Liver (tissue), 8 donors: ENCODE measurements at regions not wholly inside any gene's neighbourhood (a gene's known extent, or its start where the extent isn't known, plus 50 kb on each side); places are given as distances from the start of the nearest gene placed in this dataset.

Experiments used
- DNase-seq: peaks from one replicate; pipeline ENCODE4 v3.0.0-alpha.2; 2017; ENCODE audit warnings: low spot score
- H3K27ac ChIP-seq, 2 donors: one replicate each; pipeline ENCODE4 v1.7.0; 2013; ENCODE audit warnings: inconsistent platforms in 2 of 2, low read length in 2 of 2, control low read depth in 1 of 2, low read depth in 1 of 2, mild to moderate bottlenecking in 1 of 2
- H3K27me3 ChIP-seq, 4 donors: one replicate each; pipeline versions ENCODE4 v1.6.1 to v1.7.0; 2013; ENCODE audit warnings: low read length in 3 of 4, inconsistent platforms in 1 of 4, mild to moderate bottlenecking in 1 of 4, moderate library complexity in 1 of 4; ENCODE audit not compliant: control insufficient read depth in 4 of 4, insufficient read depth in 4 of 4
- H3K36me3 ChIP-seq, 4 donors: one replicate each; pipeline versions ENCODE4 v1.6.1 to v1.7.0; 2013; ENCODE audit warnings: low read length in 3 of 4, mild to moderate bottlenecking in 3 of 4, low read depth in 1 of 4, moderate library complexity in 1 of 4; ENCODE audit not compliant: control insufficient read depth in 4 of 4, insufficient read depth in 3 of 4
- H3K4me1 ChIP-seq, 4 donors: one replicate each; pipeline versions ENCODE4 v1.6.1 to v1.7.0; 2013; ENCODE audit warnings: low read length in 3 of 4, mild to moderate bottlenecking in 3 of 4, moderate library complexity in 1 of 4; ENCODE audit not compliant: control insufficient read depth in 4 of 4, insufficient read depth in 4 of 4
- H3K4me3 ChIP-seq, 3 donors: one replicate each; pipeline versions ENCODE4 v1.6.1 to v1.7.0; 2013; ENCODE audit warnings: low read length in 3 of 3, control low read depth in 1 of 3, low read depth in 1 of 3, mild to moderate bottlenecking in 1 of 3
- H3K9ac ChIP-seq, 2 donors: one replicate each; pipeline ENCODE4 v1.7.0; 2013; ENCODE audit warnings: low read length in 2 of 2, mild to moderate bottlenecking in 2 of 2, moderate library complexity in 2 of 2, control low read depth in 1 of 2, low read depth in 1 of 2
- H3K9me3 ChIP-seq, 4 donors: one replicate each; pipeline versions ENCODE4 v1.6.1 to v1.7.0; 2013; ENCODE audit warnings: low read length in 3 of 4; ENCODE audit not compliant: control insufficient read depth in 4 of 4
- EGR1 ChIP-seq, 2 donors: IDR thresholded peaks; 2 replicates each; pipeline ENCODE4 v1.6.1; 2016 to 2018; ENCODE audit warnings: antibody characterized with exemption in 2 of 2, low read depth in 2 of 2
- FOXA1 ChIP-seq: IDR thresholded peaks from 2 replicates; pipeline ENCODE4 v1.6.1; 2016; ENCODE audit warnings: antibody characterized with exemption
- FOXA2 ChIP-seq: IDR thresholded peaks from 2 replicates; pipeline ENCODE4 v1.6.1; 2016; ENCODE audit warnings: antibody characterized with exemption
- GABPA ChIP-seq, 2 donors: IDR thresholded peaks in 1 of 2; conservative IDR thresholded peaks in 1 of 2; 2 replicates each; pipeline ENCODE4 v1.6.1; 2016; ENCODE audit warnings: antibody characterized with exemption in 2 of 2, mild to moderate bottlenecking in 1 of 2, moderate library complexity in 1 of 2
- HNF4A ChIP-seq, 2 donors: conservative IDR thresholded peaks; 2 replicates each; pipeline ENCODE4 v1.6.1; 2016; ENCODE audit warnings: antibody characterized with exemption in 2 of 2, mild to moderate bottlenecking in 2 of 2
- HNF4G ChIP-seq: IDR thresholded peaks from 2 replicates; pipeline ENCODE4 v1.6.1; 2016; ENCODE audit warnings: antibody characterized with exemption
- JUND ChIP-seq, 2 donors: IDR thresholded peaks; 2 replicates each; pipeline ENCODE4 v1.6.1; 2016; ENCODE audit warnings: antibody characterized with exemption in 2 of 2
- NR2F2 ChIP-seq: IDR thresholded peaks from 2 replicates; pipeline ENCODE4 v1.6.1; 2016; ENCODE audit warnings: antibody characterized with exemption
- RAD21 ChIP-seq, 2 donors: IDR thresholded peaks; 2 replicates each; pipeline ENCODE4 v1.6.1; 2016; ENCODE audit warnings: antibody characterized with exemption in 2 of 2, mild to moderate bottlenecking in 2 of 2
- RXRA ChIP-seq, 2 donors: IDR thresholded peaks; 2 replicates each; pipeline ENCODE4 v1.6.1; 2017 to 2018; ENCODE audit warnings: antibody characterized with exemption in 2 of 2, mild to moderate bottlenecking in 1 of 2
- SP1 ChIP-seq: IDR thresholded peaks from 2 replicates; pipeline ENCODE4 v1.6.1; 2018; ENCODE audit warnings: antibody characterized with exemption, mild to moderate bottlenecking
- TAF1 ChIP-seq: conservative IDR thresholded peaks from 2 replicates; pipeline ENCODE4 v1.6.1; 2016; ENCODE audit warnings: antibody characterized with exemption, mild to moderate bottlenecking
- YY1 ChIP-seq: IDR thresholded peaks from 2 replicates; pipeline ENCODE4 v1.6.1; 2016; ENCODE audit warnings: antibody characterized with exemption, mild to moderate bottlenecking
- WGBS: extraction: QIAGEN DNeasy Blood & Tissue Kit; methylation state at CpG from one replicate; pipeline ENCODE4 v1.1.7; 2013; 5-methylcytosine and 5-hydroxymethylcytosine counted together
- TF ChIP-seq, protein P1 (sequence below): IDR thresholded peaks from 2 replicates; pipeline ENCODE4 v1.6.1; 2016; ENCODE audit warnings: antibody characterized with exemption
- TF ChIP-seq, protein P2 (sequence below): IDR thresholded peaks from 2 replicates; pipeline ENCODE4 v1.6.1; 2016; ENCODE audit warnings: antibody characterized with exemption
- TF ChIP-seq, protein P3 (sequence below): fragments of 150-350 bp; IDR thresholded peaks from 2 replicates; pipeline ENCODE4 v1.5.1; 2017; ENCODE audit warnings: improper control_type of control experiment, low read depth, low read length; ENCODE audit not compliant: missing input control
- TF ChIP-seq, protein P4 (sequence below): IDR thresholded peaks from 2 replicates; pipeline ENCODE4 v1.6.1; 2016; ENCODE audit warnings: antibody characterized with exemption, mild to moderate bottlenecking
- TF ChIP-seq, protein P5 (sequence below): IDR thresholded peaks from 2 replicates; pipeline ENCODE4 v1.6.1; 2016; ENCODE audit warnings: antibody characterized with exemption
- donor health status: healthy.
- donor health status: healthy.
- donor health status: healthy.
- donor health status: healthy.
- donor health status: healthy.

DNA sequence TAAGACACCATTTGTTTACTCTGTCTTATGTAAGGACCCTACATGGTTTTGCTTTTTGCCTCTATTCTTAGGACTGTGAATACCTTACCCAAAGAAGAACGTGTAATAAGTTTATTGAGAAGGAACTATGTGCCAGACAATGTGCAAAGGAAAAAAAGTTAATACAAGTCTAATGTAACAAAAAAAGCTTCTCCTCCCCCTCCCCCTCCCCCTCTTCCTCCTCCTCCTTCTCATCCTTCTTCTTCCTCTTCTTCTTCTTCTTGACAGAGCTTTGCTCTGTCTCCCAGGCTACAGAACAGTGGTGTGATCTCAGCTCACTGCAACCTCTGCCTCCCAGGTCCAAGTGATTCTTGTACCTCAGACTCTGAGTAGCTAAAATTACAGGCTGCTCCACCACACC is 50.9 kb upstream of the MITF start:
- no peak overlapping the region for H3K9ac ChIP-seq
- WGBS: 65% methylated on average over 1 of the region's 1 CpG
- TF ChIP-seq, protein P1, sequence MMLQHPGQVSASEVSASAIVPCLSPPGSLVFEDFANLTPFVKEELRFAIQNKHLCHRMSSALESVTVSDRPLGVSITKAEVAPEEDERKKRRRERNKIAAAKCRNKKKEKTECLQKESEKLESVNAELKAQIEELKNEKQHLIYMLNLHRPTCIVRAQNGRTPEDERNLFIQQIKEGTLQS: no peak
- TF ChIP-seq FOXA1 (no peak), SP1 (no peak), RXRA (IDR thresholded peaks at IDR 0.05) (no peak), RAD21 (IDR thresholded peaks at IDR 0.05) (no peak), TAF1 (no peak), YY1 (no peak), EGR1 (IDR thresholded peaks at IDR 0.05; ENCODE audit: low read depth in 2 of 2) (no peak), NR2F2 (no peak), FOXA2 (no peak), HNF4G (no peak)
- TF ChIP-seq, protein P2, sequence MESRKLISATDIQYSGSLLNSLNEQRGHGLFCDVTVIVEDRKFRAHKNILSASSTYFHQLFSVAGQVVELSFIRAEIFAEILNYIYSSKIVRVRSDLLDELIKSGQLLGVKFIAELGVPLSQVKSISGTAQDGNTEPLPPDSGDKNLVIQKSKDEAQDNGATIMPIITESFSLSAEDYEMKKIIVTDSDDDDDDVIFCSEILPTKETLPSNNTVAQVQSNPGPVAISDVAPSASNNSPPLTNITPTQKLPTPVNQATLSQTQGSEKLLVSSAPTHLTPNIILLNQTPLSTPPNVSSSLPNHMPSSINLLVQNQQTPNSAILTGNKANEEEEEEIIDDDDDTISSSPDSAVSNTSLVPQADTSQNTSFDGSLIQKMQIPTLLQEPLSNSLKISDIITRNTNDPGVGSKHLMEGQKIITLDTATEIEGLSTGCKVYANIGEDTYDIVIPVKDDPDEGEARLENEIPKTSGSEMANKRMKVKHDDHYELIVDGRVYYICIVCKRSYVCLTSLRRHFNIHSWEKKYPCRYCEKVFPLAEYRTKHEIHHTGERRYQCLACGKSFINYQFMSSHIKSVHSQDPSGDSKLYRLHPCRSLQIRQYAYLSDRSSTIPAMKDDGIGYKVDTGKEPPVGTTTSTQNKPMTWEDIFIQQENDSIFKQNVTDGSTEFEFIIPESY: no peak
- TF ChIP-seq, protein P3, sequence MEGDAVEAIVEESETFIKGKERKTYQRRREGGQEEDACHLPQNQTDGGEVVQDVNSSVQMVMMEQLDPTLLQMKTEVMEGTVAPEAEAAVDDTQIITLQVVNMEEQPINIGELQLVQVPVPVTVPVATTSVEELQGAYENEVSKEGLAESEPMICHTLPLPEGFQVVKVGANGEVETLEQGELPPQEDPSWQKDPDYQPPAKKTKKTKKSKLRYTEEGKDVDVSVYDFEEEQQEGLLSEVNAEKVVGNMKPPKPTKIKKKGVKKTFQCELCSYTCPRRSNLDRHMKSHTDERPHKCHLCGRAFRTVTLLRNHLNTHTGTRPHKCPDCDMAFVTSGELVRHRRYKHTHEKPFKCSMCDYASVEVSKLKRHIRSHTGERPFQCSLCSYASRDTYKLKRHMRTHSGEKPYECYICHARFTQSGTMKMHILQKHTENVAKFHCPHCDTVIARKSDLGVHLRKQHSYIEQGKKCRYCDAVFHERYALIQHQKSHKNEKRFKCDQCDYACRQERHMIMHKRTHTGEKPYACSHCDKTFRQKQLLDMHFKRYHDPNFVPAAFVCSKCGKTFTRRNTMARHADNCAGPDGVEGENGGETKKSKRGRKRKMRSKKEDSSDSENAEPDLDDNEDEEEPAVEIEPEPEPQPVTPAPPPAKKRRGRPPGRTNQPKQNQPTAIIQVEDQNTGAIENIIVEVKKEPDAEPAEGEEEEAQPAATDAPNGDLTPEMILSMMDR: no peak
- TF ChIP-seq, protein P4, sequence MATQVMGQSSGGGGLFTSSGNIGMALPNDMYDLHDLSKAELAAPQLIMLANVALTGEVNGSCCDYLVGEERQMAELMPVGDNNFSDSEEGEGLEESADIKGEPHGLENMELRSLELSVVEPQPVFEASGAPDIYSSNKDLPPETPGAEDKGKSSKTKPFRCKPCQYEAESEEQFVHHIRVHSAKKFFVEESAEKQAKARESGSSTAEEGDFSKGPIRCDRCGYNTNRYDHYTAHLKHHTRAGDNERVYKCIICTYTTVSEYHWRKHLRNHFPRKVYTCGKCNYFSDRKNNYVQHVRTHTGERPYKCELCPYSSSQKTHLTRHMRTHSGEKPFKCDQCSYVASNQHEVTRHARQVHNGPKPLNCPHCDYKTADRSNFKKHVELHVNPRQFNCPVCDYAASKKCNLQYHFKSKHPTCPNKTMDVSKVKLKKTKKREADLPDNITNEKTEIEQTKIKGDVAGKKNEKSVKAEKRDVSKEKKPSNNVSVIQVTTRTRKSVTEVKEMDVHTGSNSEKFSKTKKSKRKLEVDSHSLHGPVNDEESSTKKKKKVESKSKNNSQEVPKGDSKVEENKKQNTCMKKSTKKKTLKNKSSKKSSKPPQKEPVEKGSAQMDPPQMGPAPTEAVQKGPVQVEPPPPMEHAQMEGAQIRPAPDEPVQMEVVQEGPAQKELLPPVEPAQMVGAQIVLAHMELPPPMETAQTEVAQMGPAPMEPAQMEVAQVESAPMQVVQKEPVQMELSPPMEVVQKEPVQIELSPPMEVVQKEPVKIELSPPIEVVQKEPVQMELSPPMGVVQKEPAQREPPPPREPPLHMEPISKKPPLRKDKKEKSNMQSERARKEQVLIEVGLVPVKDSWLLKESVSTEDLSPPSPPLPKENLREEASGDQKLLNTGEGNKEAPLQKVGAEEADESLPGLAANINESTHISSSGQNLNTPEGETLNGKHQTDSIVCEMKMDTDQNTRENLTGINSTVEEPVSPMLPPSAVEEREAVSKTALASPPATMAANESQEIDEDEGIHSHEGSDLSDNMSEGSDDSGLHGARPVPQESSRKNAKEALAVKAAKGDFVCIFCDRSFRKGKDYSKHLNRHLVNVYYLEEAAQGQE: no peak
- TF ChIP-seq, protein P5, sequence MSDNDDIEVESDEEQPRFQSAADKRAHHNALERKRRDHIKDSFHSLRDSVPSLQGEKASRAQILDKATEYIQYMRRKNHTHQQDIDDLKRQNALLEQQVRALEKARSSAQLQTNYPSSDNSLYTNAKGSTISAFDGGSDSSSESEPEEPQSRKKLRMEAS: no peak
- peaks cover 0 to 2% (median 0%) of the 10 kb centered on the region in 4 donors for H3K27me3 ChIP-seq
- H3K27ac ChIP-seq: no peak overlapping the region
- no peak overlapping the region for H3K4me3 ChIP-seq
- H3K36me3 ChIP-seq: no peaks in the 10 kb centered on the region
- no peaks in the 10 kb centered on the region for H3K9me3 ChIP-seq
- H3K4me1 ChIP-seq: peaks cover 0 to 2% (median 0%) of the 10 kb centered on the region in 4 donors
- DNase-seq: no peak

DNA sequence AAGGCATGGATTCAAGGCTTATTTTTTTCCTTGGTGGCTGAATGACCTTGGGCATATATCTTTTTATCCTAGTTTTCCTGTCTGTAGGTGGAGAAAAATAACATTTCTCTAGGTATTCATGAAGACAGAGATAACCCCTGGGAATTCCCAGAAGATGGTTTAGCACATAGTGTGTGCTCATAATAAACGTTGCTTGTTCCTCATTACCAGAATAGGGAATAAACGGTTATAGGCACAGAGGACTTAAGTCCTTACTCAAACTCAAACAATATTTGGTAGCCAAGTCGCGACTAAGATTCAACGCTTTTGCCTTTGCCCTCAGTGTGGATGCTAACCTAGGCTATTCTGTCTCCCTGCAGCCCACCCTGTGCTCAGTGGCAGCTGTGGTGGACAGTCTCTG is 51.6 kb upstream of the MITF start:
- Histone ChIP-seq H3K4me1 (peaks cover 0 to 2% (median 0%) of the 10 kb centered on the region in 4 donors), H3K9ac (no peak overlapping the region), H3K4me3 (no peak overlapping the region), H3K27me3 (peaks cover 0 to 2% (median 0%) of the 10 kb centered on the region in 4 donors), H3K9me3 (no peaks in the 10 kb centered on the region), H3K27ac (no peak overlapping the region), H3K36me3 (no peaks in the 10 kb centered on the region)
- no peak for DNase-seq
- WGBS: 84% methylated on average over 5 of the region's 5 CpGs
- TF ChIP-seq GABPA (IDR thresholded peaks at IDR 0.05 in 1 of 2, conservative IDR thresholded peaks at IDR 0.05 in 1 of 2) (no peak), EGR1 (IDR thresholded peaks at IDR 0.05; ENCODE audit: low read depth in 2 of 2) (no peak), FOXA1 (no peak), RAD21 (IDR thresholded peaks at IDR 0.05) (no peak), TAF1 (no peak), JUND (IDR thresholded peaks at IDR 0.05) (no peak), NR2F2 (no peak), HNF4A (conservative IDR thresholded peaks at IDR 0.05) (no peak), RXRA (IDR thresholded peaks at IDR 0.05) (no peak)
- TF ChIP-seq, protein P1: no peak
- TF ChIP-seq, protein P4: no peak
- TF ChIP-seq, protein P5: no peak
